Loucy (cell line): ENCODE measurements at regions not wholly inside any gene's neighbourhood (a gene's known extent, or its start where the extent isn't known, plus 50 kb on each side); places are given as distances from the start of the nearest gene placed in this dataset.

Source experiments
- EZH2phosphoT487 ChIP-seq: fragments of 200-600 bp; IDR thresholded peaks from 2 replicates; pipeline ENCODE4 v1.6.1; 2018; ENCODE audit warnings: antibody characterized with exemption, mild to moderate bottlenecking, moderate library complexity, borderline replicate concordance
- TF ChIP-seq, protein P1 (sequence below): fragments of 200-600 bp; sonication (generic); conservative IDR thresholded peaks from 2 replicates; pipeline ENCODE4 v1.5.1; 2014; ENCODE audit warnings: mild to moderate bottlenecking, antibody characterized with exemption, low read length

DNA sequence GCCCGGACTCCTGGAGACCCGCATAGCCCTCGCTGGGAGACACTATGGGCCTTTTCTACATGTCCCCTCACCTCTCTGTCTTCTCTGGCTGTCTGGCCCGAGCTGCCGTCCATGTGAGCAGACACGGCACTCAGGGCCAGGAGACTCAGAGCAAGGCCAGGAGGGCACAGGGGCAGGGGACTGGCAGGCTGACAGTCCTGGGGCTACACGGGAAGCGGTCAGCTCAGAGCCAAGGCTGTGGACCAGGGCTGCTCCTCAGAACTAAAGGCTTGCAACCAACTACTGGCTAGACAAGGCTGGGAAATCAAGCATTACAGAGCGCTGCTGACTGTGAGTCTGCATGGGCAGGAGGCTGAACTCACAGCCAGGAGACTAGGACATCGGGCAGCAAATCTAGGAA is 56.1 kb upstream of the CDON start:
- no peak for TF ChIP-seq EZH2phosphoT487
- TF ChIP-seq, protein P1, sequence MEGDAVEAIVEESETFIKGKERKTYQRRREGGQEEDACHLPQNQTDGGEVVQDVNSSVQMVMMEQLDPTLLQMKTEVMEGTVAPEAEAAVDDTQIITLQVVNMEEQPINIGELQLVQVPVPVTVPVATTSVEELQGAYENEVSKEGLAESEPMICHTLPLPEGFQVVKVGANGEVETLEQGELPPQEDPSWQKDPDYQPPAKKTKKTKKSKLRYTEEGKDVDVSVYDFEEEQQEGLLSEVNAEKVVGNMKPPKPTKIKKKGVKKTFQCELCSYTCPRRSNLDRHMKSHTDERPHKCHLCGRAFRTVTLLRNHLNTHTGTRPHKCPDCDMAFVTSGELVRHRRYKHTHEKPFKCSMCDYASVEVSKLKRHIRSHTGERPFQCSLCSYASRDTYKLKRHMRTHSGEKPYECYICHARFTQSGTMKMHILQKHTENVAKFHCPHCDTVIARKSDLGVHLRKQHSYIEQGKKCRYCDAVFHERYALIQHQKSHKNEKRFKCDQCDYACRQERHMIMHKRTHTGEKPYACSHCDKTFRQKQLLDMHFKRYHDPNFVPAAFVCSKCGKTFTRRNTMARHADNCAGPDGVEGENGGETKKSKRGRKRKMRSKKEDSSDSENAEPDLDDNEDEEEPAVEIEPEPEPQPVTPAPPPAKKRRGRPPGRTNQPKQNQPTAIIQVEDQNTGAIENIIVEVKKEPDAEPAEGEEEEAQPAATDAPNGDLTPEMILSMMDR = no peak
